NK-92 treated with Interleukin-12 subunit alpha and Interleukin-12 subunit beta, amount 100 ng/mL, for 24 hours (cell line): ENCODE measurements at regions not wholly inside any gene's neighbourhood (a gene's known extent, or its start where the extent isn't known, plus 50 kb on each side); places are given as distances from the start of the nearest gene placed in this dataset.

ENCODE experiments used
- DNase-seq: peaks from one replicate; lab custom pipeline; 2025; lab: John Stamatoyannopoulos, UW

GRCh38 chr16:85173981-85174751 is 61.9 kb upstream of the CIBAR2 start:
- DNase-seq: no peak

- no peak for DNase-seq
These were observed 62.8 kb upstream of the CIBAR2 start for GRCh38 chr16:85174871-85175723.

GRCh38 chr16:85175724-85176233 is 63.5 kb upstream of the CIBAR2 start:
- no peak for DNase-seq

GRCh38 chr16:85176541-85177447 is 64.5 kb upstream of the CIBAR2 start:
- no peak for DNase-seq

GRCh38 chr16:85177448-85177846 is 65.2 kb upstream of the CIBAR2 start:
- no peak for DNase-seq

GRCh38 chr16:85178006-85178591 is 65.8 kb upstream of the CIBAR2 start:
- no peak for DNase-seq

GRCh38 chr16:85178596-85178995 is 66.3 kb upstream of the CIBAR2 start:
- DNase-seq: no peak

GRCh38 chr16:85179344-85180046 is 67.2 kb upstream of the CIBAR2 start:
- no peak for DNase-seq

- no peak for DNase-seq
These were observed 68.0 kb upstream of the CIBAR2 start for GRCh38 chr16:85180047-85180826.

GRCh38 chr16:85180827-85181738 is 68.8 kb upstream of the CIBAR2 start:
- DNase-seq: no peak

- no peak for DNase-seq
These were observed 69.5 kb upstream of the CIBAR2 start for GRCh38 chr16:85181739-85182129.

GRCh38 chr16:85182286-85182685 is 70.0 kb upstream of the CIBAR2 start:
- DNase-seq: no peak

- no peak for DNase-seq
These were observed 70.5 kb upstream of the CIBAR2 start for GRCh38 chr16:85182774-85183173.

GRCh38 chr16:85183564-85183963 is 71.3 kb upstream of the CIBAR2 start:
- no peak for DNase-seq

- no peak for DNase-seq
These were observed 72.1 kb upstream of the CIBAR2 start for GRCh38 chr16:85184404-85184803.

GRCh38 chr16:85185303-85186100 is 73.2 kb upstream of the CIBAR2 start:
- no peak for DNase-seq

GRCh38 chr16:85187002-85187401 is 74.7 kb upstream of the CIBAR2 start:
- DNase-seq: no peak

GRCh38 chr16:85187447-85187846 is 75.2 kb upstream of the CIBAR2 start:
- DNase-seq: no peak
